LHCN-M2 (cell line): ENCODE measurements at regions not wholly inside any gene's neighbourhood (a gene's known extent, or its start where the extent isn't known, plus 50 kb on each side); places are given as distances from the start of the nearest gene placed in this dataset.

Experiments used
- DNase-seq: peaks from one replicate; pipeline ENCODE4 v3.0.0-alpha.2; 2012; ENCODE audit warnings: low read depth

GRCh38 chr12:74985293-74985985 lies 224.2 kb downstream of the KCNC2 start:
- no peak for DNase-seq

GRCh38 chr12:74985986-74986319 lies 223.7 kb downstream of the KCNC2 start:
- no peak for DNase-seq

- no peak for DNase-seq
These were observed 221.5 kb downstream of the KCNC2 start for GRCh38 chr12:74988156-74988555.
